GM21576 (cell line): ENCODE measurements at regions not wholly inside any gene's neighbourhood (a gene's known extent, or its start where the extent isn't known, plus 50 kb on each side); places are given as distances from the start of the nearest gene placed in this dataset.

Source experiments
- ATAC-seq: cut with Tn5 transposase; IDR thresholded peaks from one replicate; pipeline ENCODE4 v1.9.1; 2021; ENCODE audit warnings: mild to moderate bottlenecking, moderate library complexity; ENCODE audit not compliant: unreplicated experiment

DNA sequence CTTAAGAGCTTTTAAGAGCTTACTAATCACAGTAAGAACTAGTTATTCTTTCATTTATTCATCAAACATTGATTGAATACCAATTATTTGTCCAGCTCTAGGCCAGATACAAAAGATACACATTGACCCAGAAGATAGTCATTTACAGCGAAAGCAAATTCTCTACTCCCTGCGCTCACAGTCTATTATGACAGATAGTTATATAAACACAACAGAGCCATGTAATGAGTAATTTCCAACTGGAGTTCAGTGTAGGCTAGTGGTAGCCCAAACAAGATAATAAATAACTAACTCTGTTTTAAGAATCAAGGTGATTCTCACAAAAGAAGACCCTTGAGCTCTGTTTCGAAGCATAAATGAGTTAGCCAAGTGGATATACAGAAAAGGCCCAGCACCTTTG, 397.8 kb upstream of the TLE4 start:
- ATAC-seq, result no peak

DNA sequence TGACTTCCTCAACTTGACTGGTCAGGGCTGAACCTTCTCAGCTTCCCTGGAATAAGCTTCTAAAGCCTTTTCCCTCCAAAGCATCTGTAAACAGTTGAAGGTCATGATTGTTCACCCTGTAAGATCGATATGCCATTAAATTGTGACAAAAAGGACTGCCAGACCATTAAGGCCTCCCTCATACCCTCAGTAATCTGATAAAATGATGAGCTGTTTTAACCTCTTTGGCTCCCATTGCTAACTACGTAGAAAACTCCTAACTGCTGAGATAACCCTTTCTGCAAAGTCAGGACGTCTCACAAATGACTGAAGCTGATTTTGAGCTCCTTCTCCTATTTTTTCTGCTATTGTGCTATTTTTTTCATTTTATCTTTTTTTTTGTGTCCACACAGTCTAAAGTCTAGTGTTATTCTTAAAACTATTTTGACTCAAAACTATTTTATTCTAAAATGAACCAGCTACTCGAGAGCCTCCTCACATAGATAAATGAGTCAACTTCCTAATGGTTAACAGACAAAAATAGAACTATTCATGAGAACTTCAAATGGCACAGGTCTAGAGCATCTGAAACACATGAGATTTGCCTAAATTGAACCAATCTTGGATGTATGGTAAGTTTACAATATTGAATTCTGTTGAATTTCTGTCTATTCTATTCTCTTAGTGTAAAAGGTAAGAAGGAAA, 395.6 kb upstream of the TLE4 start:
- ATAC-seq, result no peak

DNA sequence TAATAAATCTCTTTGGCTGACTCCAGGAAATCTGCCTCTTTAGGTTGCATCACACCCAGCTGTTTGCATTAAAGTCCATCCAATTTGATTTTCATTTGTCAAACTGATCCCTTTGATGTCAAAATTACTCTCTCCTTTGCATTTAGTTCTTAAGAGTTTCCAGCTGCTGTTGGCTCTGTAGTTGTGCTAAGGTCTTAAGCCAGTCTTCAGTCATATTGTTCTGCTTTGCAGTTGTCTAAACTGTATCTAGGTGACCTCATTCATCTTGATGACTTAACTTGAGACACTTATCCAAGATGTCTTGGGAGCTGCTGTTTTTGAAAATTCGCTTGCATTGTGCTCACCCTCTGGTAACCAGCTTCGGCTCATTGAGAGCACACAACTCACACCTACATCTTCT, 386.9 kb upstream of the TLE4 start:
- no peak for ATAC-seq

DNA sequence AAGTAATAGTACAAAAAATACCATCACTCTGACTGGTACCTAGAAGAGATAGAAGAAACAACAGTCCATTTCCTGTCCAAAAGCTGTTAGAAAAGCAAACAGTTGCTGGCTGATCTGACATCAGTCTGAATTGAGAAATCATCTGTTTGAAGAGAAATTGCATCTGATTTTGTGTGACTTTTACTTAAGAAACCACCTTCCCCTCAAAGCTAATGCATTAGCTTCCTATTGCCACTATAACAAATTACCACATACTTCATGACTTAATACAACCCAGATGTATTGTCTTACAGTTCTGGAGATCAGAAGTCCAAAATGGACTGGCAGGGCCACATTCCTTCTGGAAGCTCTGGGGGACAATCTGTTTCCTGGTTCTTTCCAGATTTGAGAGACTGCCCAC, 385.9 kb upstream of the TLE4 start:
- no peak for ATAC-seq

DNA sequence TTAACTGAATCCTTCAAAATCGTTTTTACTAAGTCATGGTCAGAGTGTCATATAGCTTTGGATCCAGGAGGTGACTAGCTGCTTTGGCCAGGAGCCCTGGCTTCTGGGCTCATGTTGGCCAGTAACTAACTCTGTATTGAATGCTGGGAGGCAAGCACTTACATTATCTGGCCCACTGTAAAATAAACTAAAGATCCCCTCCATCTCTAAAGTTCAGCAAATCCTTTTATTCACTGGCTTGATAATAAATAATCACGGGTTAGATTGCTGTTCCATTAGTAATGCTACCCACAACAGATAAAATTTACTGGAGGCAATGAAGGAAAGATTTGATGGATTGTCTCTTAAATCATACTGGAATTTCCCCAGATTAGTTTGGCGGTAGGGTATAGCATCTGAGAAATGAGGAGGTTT, 382.2 kb upstream of the TLE4 start:
- ATAC-seq, result no peak

DNA sequence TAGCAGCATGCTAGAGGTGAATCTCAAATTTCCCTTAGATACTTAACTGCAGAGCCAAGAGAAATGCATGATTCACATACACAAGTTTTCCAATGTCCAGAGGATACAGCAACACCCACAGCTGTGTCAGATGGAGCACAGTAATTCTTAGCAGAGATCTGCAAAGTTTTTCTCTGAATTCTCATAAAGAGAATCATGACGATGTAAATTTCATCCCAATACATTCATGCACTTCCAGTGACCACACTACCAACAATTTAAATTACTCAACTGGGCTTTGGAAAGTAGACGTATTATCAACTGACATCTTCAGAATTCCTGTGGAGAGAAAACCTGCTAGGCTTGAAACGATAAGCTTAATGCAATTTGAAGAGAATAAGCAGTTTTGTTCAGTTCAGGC, 378.8 kb upstream of the TLE4 start:
- ATAC-seq, result no peak

DNA sequence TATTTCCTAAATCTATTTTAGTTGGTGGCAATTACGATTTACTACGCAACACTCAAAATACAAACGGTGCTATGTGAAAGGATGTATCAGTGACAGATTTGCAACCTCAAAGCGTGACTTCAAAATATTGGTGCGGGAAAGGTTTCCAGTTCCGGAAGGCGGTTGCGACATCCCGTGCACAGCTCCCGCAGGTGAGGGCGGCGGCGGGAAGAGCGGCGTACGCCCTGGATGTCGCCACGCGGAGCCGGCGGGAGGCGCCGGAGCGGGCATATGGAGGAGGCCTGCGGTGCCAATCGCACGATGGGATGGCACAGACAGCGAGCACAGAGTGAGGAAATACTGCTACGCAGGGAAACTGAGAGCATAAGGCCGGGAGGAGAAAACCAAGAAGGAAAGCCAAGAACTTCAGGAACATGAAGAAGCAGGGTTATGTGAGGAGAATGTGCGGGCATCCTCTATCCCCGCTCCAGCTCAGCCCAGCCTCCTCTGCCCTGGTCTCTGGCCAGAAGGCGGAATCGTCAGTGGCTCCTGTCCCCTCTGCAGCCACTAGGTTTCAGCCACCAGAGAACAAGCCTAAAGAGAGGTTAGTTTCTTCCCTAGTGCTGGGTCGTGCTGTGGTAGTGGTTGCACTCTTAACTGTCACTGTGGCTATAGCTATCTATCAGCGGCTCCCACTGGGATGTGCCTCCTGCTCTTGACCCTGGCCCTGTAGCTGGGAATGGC, 378.1 kb upstream of the TLE4 start:
- no peak for ATAC-seq

DNA sequence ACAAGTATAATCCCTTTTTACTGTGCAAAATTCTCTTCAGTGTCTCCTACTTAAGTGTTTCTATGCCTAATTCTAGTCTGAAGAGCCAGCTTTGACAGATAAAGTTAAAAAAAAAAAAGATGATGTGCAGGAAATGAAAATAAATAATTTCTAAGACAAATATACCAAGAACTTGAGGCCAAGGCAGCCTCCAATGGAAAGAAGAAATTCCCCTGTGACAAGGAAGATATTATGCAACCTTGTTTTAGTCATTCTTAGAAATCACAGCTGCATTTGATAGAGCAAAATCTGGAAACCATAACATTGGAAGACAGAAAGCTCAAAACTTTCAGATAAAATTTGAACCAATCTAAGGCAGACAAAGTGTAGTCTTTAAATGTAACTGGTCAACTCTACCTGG, 375.9 kb upstream of the TLE4 start:
- no peak for ATAC-seq

DNA sequence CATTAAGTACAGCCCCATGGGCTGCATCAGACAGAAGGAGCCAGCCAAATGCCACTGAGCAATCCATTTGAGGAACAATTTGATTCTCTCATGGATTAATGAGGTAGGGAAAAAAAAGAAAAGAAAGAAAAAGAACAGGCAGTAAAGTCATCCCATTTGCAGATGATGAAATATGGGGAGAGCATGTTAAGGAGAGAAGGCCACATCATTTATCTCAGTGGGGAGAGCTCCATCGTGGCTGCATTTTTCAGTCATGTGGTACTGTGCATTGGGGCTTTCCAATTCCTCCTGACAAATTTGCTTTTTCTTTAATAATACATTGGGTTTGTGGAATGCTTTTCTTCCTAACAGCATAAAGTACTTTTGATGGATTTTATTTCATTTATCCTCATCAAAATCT, 375.2 kb upstream of the TLE4 start:
- no peak for ATAC-seq

DNA sequence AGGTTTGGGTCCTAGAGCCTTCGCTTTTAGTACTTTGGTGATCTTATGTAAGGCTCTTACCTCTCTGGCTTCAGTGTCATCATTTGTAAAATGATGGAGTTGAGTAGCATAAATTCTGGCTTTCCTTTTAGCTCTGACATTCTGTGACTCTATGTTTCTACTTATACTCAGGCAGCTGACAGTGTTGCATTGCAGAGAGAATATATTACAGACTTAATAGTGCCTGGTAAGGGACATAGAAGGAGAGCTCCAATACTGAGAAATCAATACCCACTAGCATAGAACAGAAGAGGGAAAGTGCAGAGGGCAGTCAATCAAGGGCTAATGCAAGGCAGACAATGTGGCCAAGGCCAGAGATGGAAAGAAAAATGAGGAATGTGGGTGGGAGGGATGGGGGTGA, 371.4 kb upstream of the TLE4 start:
- no peak for ATAC-seq

DNA sequence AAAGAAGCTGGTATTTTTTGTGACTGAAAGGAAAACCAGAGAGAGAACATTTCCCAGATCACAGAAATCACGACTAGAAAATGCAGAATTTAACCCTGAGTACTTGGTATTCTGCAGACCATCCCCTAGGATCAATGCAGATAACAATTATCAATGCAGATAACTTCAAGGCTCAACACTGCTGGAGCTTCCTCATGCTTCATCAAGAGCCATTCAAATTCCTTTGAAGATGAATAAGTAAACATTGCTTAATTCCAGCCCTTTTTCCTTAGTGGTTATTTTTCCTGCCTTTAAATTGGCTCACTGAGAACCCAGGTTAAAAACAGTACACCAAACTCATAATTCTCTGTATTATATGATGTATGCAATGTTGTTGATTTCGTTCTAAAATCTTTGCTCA, 370.1 kb upstream of the TLE4 start:
- ATAC-seq, result no peak

DNA sequence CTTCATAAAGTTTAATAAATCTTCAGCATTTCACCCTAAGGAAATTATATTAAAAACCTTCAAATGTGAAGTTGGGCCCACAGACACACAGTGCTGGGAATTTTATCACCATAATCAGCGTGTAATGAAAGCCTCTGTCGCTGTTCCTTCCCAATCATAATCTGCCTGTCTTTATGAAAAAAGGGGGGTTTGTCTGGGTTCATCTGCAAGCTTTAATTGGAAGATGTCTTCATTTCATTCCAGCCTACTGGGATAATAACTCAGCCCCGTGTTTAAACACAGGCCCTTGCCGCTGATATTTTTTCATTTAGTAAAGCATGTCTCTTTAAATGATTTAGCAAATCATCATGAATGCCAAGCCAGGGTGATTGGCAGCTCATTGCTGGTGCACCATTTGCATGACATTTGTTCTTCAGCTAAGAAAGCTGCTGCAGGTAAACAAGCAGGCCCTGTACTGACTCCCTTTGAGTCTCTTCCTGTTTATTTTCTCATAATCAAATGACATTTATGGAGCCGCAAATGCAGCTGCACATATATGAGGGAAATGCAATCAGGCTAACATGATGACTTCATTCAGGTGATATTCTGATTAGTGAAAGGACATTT, 362.9 kb upstream of the TLE4 start:
- ATAC-seq, result no peak

DNA sequence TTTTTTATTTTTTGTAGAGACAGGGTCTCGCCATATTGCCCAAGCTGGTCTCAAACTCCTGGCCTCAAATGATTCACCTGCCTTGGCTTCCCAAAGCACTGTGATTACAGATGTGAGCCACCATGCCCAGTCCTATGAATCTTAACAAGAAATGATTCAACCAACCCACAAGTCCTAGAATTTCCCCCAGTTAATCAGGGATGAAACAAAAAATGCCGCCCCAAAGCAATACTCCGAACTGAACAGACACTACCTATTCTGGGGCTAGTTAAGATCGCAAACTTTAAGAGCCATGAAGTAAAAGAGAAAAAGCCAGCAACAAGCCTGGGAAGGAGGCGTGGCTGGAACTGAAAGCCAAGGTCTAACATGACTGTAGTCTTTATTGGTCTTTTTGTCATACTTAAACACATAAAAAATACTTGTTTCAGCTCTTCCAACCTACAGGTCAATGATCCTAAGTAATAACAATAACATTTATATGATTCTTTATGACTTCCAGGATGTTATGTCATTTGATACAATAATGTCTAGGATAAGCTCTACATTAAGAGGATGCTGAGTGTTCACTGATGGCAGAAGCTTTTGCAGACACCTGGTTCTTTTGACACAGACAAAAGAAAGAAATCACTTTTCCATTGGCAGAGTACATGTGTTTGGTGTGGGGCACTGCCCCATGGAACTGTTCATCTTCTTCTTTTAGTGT, 361.1 kb upstream of the TLE4 start:
- ATAC-seq, result no peak

DNA sequence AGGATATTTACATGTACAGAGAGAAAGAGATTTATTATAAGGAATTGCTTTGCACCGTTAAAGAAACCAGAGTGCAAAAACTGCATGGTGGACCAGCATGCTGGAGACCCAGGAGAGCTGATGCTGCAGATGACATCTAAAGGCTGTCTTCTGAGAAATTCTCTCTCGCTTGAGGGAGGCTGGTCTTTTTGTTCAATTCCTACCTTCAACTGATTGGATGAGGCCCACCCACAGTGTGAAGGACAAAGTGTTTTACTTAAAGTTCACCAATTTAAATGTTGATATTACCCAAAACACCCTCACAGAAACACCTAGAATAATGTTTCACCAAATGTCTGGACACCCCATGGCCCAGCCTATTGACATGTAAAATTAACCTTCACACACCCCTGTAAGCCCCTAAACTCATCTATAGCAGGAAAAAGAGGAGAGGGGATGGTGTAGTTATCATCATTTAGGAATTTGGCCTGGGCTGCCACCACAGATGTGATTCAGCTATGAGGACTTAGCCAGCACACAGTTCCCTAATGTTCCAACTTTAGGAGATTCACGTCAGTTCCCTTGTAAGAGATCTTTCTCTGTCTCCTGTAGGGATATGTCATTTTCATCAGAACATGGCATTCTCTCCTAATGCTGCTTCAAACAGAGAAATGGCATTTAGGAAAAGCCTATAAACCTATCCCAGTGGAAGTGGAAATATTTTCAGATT, 358.2 kb upstream of the TLE4 start:
- no peak for ATAC-seq

DNA sequence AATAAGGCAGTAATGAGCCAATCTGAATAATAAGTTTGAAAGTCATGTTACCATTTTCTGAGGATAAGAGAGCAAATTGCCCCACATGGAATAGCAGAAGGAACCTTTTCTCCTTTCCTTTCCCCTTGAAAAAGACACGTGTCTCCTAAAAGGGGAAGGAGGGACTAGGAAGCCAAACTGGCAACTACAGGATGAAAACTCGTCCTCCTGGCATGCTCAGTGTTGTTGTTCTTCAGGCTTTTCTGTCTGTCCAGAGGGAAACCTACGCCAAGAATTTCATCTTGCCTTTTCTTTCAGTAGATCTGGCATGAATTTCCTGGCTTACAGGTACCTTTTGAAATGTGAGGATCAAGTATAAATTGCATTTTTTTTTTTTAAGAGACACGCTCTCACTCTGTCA, 355.9 kb upstream of the TLE4 start:
- no peak for ATAC-seq

DNA sequence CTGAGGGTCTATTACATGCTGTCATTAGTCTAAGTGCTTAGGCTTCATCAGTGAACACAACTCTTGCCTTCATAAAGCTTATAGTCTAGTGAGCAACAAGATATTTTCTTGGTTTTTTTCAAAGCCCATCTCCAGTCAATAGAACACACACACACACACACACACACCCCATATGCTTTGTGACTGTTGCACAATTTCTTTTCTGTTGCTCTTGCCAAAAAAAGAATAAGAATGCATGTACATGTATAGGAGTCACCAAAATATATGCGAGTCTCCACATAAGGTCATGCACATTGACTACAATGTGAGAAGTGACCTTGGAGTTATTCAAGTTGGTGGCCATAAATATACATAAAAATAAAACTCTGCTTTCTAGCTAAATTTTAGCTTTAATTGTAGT, 351.5 kb upstream of the TLE4 start:
- no peak for ATAC-seq

DNA sequence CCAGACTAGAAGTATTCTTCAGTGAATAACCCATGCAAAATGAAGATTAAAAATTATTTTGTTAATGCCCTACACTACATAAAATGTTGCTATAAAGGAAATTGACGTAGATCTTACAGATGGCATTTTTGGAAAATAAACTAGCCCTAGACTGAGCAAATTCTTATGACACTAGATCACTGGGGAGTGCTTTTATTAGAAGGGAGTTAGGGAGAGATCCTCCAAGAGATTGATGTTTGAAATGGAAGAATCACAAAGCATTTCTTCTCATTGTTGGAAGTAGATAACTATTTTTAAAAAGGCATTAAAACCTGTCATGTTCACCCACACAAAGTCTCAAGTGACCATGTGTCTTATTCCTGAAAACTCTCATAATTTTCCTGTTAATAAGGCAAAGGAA, 351.1 kb upstream of the TLE4 start:
- ATAC-seq, result no peak

DNA sequence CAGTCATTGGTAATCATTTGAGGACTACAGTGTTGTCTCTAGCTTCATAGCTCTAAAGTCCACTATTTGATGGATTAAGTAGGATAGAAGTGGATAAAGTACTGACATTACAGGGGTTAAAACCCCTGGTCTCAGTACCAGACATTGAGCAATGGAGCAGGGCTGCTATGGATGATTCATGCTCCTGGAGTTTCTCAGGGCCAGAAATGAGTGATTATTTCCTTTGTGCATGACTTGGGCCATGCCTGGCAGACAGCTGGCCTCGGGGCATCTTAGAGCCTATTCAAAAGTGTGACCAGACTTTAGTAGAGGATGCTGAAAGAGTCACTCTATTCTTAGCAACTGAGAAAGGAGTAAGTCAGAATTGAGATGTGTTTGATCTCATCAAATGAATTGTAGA, 350.7 kb upstream of the TLE4 start:
- ATAC-seq, result no peak

DNA sequence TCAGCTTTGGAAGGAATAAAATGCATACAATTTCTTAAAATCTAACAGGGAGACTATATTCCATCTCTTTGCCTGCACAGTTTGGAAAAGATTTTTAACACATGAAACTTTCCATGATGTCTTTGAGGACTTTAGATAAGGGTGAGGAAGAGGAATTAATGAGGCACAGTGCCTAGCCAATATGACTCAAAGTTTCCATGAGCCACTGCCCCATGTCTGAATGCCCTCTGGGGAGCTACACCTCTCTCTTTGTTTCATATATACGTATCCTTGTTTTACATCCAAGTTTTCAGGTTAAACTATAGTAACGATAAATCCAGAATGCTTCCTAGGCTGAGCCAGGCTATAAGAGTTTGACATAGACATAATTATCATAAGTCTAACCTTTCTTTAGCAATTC, 349.3 kb upstream of the TLE4 start:
- ATAC-seq, result no peak

DNA sequence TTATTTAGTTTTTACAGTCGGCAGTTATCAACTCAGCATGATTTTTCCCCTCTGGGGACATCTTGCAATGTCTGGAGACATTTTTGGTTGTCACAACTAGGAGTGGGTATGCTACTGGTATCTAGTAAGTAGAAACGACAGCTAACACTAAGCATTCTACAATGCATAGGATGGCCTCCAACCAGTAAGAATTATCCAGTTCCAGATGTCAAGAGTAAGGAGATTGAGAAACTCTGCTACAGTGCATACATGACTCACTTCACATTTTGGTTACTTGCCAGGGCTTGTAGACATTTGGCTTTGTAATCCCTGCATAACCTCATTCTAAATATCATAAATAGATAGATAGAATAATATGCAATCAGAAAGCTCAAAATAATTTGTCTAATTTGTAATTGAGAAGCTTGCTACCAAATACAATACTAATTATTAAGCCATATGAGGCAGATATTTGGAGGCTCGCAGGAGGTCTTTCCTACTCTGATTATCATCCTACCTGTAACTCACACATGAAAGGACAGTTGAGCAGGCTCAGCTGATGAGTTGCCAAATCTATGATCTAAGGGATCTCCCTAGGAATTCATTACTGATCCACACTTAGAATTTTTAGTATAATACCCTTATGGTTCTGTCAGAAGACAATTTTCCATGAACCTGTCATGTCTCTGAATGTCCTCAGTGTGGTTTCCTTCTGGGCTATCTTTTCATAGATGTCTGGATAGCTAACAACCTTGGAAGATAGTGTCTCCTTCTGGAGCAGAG, 346.9 kb upstream of the TLE4 start:
- ATAC-seq, result no peak

DNA sequence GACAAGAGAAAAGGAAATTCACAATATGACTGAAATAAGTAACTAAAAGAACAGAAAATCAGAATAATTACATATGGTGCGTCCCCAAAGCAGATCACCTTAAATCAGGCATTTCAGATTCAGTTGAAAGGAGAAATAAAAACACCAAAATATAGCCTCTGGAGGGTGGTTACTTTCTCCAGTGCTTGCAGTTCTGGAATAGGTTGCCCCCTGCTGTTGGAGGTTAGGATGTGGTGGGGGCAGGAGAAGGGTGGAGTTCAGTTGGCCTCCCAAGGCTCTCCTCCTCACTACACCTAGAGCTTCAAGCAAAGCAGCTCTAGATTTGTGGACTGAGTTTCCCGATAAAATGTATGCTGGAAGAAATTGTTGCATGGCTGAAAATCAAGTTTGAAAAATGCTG, 338.2 kb upstream of the TLE4 start:
- no peak for ATAC-seq
